ENCODE measurements at regions not wholly inside any gene's neighbourhood (a gene's known extent, or its start where the extent isn't known, plus 50 kb on each side); places are given as distances from the start of the nearest gene placed in this dataset.

DNA sequence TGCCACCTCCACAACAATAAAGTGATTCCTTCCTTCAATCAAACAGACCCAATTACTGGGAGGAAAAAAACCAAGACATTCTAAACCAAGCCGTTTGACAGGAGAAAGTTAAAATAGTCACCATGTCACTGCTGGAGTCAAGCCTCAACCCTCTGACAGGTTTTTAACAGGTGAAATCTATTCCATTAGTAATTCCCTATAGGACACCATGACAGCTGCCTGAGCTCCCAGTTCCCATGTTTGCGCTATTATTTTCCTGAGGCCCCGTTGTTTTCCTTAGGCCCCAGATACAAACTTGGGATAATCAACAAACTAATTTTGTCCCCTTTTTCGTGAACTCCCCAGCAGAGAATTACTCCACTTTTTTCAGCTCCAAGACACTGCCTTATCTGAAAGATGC, 113.9 kb downstream of the ARL5B start:
- TF ChIP-seq, protein P1, sequence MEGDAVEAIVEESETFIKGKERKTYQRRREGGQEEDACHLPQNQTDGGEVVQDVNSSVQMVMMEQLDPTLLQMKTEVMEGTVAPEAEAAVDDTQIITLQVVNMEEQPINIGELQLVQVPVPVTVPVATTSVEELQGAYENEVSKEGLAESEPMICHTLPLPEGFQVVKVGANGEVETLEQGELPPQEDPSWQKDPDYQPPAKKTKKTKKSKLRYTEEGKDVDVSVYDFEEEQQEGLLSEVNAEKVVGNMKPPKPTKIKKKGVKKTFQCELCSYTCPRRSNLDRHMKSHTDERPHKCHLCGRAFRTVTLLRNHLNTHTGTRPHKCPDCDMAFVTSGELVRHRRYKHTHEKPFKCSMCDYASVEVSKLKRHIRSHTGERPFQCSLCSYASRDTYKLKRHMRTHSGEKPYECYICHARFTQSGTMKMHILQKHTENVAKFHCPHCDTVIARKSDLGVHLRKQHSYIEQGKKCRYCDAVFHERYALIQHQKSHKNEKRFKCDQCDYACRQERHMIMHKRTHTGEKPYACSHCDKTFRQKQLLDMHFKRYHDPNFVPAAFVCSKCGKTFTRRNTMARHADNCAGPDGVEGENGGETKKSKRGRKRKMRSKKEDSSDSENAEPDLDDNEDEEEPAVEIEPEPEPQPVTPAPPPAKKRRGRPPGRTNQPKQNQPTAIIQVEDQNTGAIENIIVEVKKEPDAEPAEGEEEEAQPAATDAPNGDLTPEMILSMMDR (IDR thresholded peaks at IDR 0.05), result no peak
- no peak for TF ChIP-seq POLR2A (IDR thresholded peaks at IDR 0.05)

Measured in Peyer's patch (tissue), 4 donors.